LNCAP (cell line): ENCODE measurements at regions not wholly inside any gene's neighbourhood (a gene's known extent, or its start where the extent isn't known, plus 50 kb on each side); places are given as distances from the start of the nearest gene placed in this dataset.

Experiments
- CTCF ChIP-seq: fragments of 450-650 bp; IDR thresholded peaks from 2 replicates; pipeline ENCODE4 v1.5.1; 2017; ENCODE audit warnings: mild to moderate bottlenecking

GRCh38 chr10:6721964-6722615 lies 142.0 kb upstream of the PRKCQ start:
- no peak for TF ChIP-seq CTCF

GRCh38 chr10:6721480-6721879 lies 141.4 kb upstream of the PRKCQ start:
- no peak for TF ChIP-seq CTCF

GRCh38 chr10:6719561-6719960 lies 139.5 kb upstream of the PRKCQ start:
- no peak for TF ChIP-seq CTCF

- TF ChIP-seq CTCF: no peak
Measured at GRCh38 chr10:6718550-6718949, 138.5 kb upstream of the PRKCQ start.

- TF ChIP-seq CTCF: no peak
Measured at GRCh38 chr10:6716516-6716915, 136.4 kb upstream of the PRKCQ start.

- no peak for TF ChIP-seq CTCF
Measured at GRCh38 chr10:6713716-6714115, 133.6 kb upstream of the PRKCQ start.

- TF ChIP-seq CTCF: no peak
Measured at GRCh38 chr10:6713120-6713519, 133.0 kb upstream of the PRKCQ start.

- no peak for TF ChIP-seq CTCF
Measured at GRCh38 chr10:6711881-6712280, 131.8 kb upstream of the PRKCQ start.
